DND-41 (cell line): ENCODE measurements at regions not wholly inside any gene's neighbourhood (a gene's known extent, or its start where the extent isn't known, plus 50 kb on each side); places are given as distances from the start of the nearest gene placed in this dataset.

ENCODE experiments used
- EZH2 ChIP-seq: IDR thresholded peaks from 3 replicates; pipeline ENCODE4 v1.6.1; 2012; ENCODE audit warnings: borderline replicate concordance, low read depth, mild to moderate bottlenecking, moderate library complexity, low read length, inconsistent platforms; ENCODE audit not compliant: severe bottlenecking
- TF ChIP-seq, protein P1 (sequence below): IDR thresholded peaks from 2 replicates; pipeline ENCODE4 v1.5.1; 2012; ENCODE audit warnings: borderline replicate concordance, low read length, moderate library complexity, mild to moderate bottlenecking; ENCODE audit not compliant: poor library complexity, severe bottlenecking; ENCODE audit errors: extremely low read depth

DNA sequence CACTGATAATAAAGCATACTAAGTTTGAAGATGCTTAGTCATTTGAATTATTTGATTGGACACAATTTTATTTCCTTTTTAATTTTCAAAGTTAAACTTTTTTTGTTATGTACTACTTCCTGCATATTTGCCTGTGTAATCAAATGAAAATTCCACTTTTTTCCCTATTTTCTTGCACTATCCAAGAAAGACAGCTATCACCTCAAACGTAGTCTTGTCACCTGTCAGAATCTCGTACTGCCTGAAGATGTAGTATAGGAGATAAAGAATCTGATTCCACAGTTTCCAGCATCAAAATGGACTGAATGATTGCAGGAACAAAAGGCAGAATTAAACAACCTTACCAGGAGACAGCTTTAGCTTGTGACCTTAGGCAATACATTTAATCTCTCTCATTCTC lies 818.8 kb downstream of the MAT2B start:
- TF ChIP-seq, protein P1, sequence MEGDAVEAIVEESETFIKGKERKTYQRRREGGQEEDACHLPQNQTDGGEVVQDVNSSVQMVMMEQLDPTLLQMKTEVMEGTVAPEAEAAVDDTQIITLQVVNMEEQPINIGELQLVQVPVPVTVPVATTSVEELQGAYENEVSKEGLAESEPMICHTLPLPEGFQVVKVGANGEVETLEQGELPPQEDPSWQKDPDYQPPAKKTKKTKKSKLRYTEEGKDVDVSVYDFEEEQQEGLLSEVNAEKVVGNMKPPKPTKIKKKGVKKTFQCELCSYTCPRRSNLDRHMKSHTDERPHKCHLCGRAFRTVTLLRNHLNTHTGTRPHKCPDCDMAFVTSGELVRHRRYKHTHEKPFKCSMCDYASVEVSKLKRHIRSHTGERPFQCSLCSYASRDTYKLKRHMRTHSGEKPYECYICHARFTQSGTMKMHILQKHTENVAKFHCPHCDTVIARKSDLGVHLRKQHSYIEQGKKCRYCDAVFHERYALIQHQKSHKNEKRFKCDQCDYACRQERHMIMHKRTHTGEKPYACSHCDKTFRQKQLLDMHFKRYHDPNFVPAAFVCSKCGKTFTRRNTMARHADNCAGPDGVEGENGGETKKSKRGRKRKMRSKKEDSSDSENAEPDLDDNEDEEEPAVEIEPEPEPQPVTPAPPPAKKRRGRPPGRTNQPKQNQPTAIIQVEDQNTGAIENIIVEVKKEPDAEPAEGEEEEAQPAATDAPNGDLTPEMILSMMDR, result no peak
- TF ChIP-seq EZH2, result no peak
